ENCODE measurements at regions not wholly inside any gene's neighbourhood (a gene's known extent, or its start where the extent isn't known, plus 50 kb on each side); places are given as distances from the start of the nearest gene placed in this dataset.
"Not testable (repeated sequence)": the region's sequence is repeated elsewhere in the genome, so short reads cannot be mapped to it uniquely, and the experiment has no call there.

DNA sequence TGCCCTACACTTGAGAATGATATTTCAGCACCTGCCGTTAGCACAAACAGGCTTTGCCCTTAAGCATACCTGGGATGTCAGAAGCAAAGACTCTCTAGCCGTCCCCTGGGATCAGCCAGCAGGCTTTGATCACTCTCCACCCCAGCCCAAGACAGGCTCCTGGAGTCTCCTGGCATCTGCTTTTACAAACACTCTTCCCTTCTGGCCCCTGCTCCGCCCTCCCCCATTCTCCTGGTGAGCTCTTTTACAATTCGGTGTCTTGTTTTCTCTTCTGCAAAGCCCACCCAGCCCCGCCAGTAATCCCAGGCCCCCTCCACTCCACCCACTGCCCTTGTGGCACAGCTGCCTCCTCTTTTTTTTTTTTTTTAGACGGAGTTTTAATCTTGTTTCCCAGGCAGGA, 50.4 kb downstream of the KATNIP start:
- DNase-seq = no peak

DNA sequence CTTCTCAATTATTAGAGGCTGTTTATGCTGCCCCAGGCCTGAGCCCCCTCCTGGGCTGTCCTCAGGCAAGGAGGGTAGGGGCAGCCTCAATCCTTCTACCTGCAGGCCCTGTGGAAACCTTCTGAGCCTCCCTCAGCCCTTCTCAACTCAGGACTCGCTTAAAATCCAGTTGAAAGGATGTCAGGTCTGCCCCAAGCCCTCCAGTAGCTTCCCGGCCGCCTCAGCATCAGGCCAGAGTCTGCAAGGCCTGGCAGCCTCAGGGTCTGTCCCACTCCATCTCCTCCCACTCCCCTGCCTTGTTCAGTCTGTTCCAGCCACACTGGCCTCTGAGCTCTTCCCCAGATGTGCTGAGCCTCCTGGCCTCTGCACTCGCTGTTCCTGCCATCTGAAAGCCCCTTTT, 52.2 kb downstream of the KATNIP start:
- DNase-seq = no peak

DNA sequence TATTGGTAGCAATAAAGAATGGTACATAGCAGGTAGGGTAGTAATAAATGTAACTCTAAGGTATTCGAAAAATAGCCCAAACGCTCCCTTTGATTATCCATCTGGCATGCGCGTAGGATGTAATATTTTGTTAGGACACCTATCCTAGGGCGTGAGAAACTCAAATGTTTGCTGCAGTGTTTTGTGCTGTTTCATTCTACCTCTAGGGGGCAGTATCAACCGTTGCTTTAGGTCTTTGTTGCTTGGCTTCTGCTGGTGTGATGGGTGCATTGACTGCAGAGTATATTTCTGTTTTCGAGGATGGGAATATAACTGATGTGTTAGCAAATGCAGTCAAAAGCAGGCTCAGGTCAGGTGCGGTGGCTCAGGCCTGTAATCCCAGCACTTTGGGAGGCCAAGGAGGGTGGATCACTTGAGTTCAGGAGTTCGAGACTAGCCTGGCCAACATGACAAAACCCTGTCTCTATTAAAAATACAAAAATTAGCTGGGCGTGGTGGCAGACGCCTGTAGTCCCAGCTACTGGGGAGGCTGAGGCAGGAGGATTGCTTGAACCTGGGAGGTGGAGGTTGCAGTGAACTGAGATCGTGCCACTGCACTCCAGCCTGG, 55.7 kb downstream of the KATNIP start:
- not testable (repeated sequence) for DNase-seq

DNA sequence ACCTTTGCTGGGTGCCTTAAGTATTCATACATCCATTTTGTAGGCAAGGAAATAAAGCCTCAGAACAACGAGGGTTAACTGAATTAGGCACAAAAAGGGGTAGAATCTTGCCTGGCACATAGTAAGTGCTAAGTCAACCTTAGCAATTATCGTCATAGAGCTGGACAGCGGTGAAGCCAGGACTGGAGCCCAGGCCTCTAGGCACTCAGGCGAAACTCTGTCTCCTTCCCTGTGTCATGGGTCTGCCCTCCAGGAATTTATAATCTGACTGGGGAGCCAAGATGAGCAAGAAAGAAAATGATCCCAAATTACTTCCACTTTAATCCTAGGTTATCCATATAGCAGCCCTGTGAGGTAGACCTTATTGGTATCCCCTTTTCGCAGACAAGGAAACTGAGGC, 61.4 kb downstream of the KATNIP start:
- no peak for DNase-seq

DNA sequence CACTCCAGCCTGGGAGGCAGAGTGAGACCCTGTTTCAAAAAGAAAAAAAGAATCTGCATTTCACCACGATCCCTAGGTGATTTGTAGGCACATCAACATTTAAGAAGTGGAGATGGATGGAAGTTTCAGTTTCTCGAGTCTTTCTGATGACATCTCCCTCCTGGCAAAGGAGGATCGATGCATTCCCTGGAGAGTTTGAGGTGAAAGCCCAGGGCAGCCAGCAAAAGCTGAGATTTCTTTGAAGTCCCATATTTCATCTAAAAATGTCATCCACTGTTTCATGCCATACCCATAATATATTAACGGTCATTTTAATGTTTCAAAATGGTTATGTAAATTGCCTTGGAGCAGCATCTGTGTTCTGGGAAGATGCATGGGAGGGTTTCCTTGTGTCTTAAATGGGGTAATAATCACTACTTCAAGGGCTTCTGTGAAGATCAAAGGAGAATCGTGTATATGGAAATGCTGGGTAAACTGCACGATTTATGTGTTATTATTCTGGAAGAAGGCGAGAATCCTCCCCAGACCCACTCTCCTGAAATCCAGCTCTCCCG, 63.4 kb downstream of the KATNIP start:
- no peak for DNase-seq

DNA sequence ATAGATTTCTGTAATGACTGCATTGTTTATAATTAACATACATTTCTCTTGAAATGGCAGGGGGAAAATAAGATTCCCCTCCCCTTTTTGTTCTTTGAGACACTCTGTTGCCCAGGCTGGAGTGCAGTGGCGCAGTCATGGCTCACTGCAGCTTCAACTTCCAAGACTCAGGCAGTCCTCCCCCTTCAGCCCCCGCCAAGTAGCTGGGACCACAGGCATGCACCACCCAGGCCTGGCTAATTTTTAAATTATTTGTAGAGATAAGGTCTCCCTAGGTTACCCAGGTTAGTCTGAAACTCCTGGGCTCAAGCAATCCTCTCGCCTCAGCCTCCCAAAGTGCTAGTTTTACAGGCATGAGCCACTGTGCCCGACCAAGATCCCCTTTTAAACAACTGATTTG, 67.7 kb downstream of the KATNIP start:
- no peak for DNase-seq

DNA sequence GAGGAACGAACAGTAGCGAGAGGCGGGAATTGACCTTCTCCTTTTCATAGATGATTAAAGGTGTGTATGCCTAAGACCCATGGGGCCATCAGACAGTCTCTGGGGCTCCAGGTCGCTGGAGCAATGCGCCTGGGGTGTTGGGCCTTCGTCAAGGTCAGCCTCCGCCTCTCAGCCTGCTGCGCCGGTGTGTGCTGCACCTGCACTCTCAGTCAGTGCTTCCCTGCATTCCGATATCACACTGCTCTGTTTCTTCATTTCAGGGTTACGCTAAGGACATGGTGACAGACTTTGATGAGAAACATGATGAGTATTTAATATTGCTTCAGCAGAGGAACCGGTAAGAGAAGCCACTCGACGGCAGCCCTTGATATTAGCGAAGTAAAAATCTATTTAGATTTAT, 68.2 kb downstream of the KATNIP start:
- no peak for DNase-seq

DNA sequence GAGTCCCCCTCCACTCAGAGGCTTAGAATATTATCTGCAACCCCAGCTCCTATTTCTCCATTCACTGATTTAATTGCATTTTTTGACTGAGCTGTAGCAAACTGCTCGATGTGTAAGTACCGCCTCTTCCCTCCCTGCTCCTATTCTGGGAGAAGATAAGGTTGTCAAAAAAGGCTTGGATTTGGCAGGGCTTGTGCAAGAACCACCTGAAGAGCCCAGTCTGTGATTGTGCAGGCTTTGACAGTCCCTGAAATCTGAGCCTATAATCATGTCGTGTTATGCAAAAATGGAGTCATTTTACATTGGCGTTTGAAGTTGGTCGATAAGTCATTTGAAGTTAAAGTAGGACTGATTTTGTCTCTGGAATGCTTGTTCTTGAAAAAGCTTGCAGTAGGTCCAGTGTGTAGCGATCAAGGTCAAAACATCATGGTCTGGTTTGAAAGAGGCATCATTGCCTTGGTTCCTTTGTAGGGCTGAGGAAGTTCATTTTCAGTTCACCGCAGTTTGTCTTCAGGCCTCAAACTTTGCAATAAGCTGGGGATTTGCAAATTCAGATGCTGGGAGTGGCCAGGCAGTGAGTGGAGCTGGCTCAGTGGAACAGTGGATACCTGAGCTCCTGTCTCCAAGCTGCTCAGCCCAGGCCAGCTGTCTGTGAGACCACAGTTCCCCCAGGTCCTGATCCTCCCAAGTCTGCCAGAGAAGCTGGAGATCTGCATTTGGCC, 68.8 kb downstream of the KATNIP start:
- no peak for DNase-seq

DNA sequence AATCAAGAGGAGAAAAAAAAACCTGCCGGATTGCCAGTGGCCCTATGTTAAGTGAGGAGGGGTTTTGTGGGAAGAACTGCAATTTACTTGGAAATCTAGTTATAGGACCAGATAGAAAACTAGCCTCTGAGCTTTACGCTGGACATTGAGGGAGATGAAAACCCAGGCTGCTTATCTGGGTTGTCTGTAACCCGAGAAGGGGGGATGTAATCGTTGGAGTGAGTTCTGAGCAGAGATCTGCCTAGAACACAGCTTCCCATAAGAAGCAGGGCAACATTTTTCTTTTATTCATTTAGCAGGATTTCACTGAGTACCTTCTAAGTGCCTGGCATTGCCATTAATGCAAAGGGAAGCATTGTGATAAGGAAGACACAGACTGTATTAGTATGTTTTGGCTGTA, 70.6 kb downstream of the KATNIP start:
- no peak for DNase-seq

DNA sequence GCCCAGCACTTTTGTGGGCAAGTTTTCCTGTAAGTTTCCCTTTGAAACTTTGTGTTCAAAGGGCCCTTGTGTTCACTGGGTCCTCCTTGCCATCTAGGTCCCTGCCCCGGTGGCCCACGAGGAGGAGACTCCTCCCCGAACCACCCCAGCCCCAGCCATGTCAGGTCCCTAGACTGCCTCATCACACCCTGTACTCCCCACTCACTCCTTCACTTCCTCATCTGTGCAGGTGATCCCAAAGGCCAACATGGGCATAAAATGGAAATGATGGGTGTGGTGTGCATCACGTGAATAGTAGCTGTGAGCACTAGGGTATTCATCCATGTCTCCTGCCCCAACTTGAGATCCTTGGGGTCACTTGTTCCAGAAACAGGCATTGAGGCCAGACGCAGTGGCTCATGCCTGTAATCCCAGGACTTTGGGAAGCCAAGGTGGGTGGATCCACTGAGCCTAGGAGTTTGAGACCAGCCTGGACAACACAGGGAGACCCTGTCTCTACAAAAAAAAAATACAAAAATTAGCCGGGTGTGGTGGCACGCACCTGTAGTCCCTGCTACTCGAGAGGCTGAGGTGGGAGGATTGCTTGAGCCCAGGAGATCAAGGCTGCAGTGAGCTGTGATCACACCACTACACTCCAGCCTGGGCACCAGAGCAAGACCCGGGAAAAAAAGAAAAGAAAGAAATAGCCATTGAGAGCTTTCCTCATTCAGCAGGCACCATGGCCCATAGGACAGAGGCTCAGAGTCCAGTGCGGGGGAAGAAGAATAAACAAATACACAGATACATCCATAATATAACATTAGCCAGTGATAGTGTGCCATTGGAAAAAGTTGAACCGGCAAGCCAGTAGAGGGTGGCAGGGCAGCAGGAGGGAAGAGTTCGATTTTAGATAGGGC, 74.5 kb downstream of the KATNIP start:
- no peak for DNase-seq

DNA sequence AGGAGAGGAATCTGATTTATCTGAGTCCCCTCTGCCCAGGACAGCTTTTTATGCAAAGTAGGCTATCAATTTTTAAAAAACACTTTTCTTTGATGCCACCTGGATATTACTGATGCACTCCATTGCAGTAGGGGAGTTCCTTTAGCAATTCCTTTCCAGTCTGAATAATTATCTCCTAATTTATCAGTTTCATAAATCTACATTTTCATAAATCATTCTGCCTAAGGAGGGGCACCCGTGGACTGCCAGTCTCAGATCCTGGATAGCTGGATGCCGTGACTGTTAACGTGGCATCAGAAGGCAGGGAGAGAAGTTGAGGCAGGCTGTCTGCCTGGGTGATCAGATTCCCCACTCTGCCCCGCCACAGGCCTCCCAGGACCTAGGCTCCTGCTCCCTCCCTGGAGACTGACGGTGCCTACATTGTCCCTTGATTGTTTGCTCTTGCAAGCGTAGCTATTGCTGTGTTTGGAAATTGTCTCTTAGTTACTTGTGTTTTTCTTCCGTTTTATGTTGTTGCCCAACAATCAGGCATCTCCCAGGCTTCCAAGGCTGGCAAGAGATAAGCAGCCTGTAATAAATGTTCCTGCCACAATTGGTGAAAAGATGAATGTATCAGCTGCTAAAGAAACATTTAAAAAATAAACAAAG, 75.2 kb downstream of the KATNIP start:
- DNase-seq = no peak

DNA sequence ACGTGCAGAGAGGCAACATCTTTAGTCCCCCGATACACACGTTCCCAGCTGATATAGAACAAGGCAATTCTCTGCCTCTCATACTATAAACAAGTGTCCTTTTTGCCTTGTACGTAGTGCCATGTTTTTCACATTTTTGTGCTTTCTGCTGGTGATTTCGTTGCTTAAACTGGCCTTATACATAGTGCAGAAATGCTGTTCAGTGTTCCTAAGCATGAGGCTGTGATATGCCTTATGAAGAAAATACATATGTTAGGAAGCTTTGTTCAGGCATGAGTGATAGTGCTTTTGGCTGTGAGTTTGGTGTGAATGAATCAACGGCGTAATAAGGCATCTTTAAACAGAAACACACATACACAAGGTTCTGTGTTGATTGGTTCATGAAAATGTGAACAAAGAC, 77.2 kb downstream of the KATNIP start:
- DNase-seq = no peak

DNA sequence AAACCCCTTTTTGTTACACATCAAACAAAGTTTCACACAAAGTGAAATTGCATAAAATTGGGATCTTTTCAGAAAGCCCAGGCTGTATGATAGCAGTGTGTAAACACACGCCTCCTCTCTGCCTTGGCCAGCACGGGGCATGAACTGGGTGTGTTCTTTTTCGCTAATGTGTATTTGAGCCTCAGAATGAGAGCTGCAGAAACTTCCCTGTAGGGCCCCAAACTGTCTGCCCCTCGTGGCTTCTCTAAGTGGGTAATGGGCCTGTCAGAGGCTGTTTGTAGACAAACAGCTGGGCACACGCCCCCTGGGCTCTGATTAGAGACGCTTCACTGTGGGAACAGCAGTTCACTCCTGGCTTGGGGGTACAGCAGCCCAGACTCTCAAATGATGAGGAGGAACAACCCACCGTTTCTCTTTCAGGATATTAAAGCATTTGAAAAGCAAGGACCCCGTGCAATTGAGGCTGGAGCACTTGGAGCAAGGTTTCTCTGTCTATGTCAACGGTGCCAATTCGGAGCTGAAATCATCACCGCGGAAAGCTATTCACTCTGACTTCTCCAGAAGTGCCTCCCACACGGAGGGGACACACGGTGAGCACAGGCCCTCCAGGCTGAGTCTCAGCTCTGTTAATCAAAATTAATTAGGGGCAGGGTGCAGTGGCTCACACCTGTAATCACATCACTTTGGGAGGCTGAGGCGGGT, 78.4 kb downstream of the KATNIP start:
- DNase-seq = no peak

DNA sequence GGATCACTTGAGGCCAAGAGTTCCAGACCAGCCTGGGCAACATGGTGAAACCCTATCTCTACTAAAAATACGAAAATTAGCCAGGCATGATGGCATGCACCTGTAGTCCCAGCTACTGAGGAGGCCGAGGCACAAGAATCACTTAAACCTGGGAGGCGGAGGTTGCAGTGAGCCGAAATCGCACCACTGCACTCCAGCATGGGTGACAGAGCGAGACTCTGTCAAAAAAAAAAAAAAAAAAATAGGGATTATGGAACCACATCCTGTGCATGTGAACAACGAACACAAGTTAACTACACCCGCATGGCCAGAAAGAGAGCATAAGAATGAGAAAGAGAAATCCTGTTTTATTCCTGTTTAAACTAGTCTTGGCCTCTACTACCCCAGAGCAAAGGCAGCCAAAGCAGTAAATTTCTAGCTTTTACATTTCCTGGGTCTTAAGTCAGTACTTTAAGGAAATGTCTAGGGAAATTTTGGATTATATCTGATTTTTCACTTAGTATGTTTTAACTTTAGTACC, 79.1 kb downstream of the KATNIP start:
- DNase-seq = not testable (repeated sequence)

DNA sequence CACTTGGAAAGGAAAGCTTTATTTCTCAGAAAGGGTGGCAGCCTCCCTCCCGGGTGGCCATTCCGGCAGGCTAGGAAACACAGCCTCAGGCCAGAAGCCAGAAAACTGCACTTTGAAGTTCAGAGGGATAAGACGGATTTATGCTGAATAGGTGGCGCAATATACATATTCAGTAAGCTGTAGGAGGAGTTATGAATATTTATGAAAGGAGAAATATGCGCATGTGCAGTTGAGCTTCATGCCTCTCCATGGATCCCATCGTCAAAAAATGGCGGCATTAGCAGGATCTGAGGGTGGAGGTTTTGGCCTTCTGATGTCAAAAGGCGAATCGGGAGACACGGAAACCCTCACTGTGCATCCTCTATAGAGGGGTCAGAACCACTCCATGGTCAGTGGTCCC, 82.3 kb downstream of the KATNIP start:
- no peak for DNase-seq

DNA sequence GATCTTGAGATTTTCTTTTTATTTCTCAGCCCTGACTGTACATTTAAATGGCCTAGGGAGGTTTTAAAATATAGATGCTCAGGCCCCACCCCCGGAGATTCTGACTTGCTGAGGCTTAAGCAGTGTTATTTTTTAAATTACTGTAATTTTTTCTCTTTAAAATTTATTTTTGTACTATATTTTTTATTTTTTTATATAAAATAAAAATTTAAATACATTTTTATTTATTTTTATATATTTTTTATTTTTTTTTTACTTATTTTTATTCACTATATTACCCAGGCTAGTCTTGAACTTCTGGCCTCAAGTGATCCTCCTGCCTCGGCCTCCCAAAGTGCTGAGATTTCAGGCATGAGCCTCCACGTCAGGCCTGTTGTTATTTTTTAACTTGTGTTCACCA, 83.3 kb downstream of the KATNIP start:
- DNase-seq = no peak

DNA sequence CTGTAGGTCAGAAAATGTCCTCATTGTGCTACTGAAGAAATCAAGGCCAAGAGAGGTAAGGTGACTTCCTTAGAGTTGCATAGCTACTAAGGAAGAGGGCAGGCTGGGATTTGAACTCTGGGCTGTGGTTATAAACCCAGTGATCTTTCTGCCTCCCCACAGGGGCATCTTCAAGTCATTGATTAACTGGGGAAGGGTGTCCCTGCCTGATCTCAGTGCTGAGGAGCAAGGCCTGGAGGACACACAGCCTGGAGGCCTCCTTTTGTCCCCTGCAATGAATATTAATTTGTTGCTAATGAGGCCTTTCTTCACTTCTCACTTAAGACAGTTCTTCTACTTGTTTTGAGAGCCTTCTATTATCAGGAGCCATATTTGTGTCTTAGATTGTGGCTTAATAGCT, 83.8 kb downstream of the KATNIP start:
- DNase-seq = no peak

DNA sequence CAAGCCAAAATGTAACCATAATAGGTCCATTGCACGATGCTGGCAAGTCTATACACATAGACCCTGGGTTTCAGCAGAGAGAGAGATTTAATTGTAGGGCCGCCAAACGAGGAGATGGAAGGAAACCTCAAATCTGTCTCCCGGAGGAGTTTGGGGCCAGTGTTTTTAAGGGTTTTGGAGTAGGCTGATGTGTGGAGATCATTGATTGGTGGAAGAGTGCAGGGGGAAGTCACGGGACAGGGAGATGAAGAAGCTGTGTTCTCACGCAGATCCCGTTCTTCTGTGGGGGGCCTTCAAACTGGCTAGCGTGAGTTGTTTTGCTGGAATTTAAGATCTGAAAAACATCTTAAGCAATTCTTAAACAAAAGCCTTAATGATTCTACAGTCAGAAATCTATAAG, 84.8 kb downstream of the KATNIP start:
- DNase-seq = no peak

DNA sequence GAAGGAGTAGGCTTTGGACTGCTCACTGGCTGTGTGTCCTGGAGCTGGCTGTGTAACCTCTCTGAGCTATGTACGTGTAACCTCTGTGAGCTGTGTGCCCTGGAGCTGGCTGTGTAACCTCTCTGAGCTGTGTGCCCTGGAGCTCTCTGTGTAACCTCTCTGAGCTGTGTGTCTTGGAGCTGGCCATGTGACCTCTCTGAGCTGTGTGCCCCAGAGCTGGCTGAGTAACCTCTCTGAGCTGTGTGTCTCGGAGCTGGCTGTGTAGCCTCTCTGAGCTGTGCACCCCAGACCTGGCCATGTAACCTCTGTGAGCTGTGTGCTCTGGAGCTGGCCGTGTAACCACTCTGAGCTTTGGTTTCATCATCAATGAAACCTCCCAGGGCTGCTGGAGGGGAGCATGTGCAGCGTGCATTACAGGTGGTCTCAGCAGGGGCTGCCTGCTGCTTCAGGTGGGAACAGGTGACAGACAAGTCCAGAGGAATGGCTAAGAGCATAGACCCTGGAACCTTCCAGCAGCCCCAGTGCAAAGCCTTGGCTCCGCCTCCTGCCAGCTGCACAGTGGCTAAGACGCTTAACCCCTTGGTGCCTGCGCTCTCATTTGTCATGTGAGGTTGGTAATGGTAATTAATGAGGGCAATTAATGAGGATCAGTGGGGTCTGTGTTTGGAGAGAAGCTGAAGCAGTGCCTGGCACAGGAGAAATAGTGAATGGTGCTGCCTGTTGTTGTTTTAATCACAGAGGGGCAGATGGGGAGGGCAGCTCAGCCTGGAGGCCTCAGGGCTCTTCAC, 86.7 kb downstream of the KATNIP start:
- DNase-seq = no peak

DNA sequence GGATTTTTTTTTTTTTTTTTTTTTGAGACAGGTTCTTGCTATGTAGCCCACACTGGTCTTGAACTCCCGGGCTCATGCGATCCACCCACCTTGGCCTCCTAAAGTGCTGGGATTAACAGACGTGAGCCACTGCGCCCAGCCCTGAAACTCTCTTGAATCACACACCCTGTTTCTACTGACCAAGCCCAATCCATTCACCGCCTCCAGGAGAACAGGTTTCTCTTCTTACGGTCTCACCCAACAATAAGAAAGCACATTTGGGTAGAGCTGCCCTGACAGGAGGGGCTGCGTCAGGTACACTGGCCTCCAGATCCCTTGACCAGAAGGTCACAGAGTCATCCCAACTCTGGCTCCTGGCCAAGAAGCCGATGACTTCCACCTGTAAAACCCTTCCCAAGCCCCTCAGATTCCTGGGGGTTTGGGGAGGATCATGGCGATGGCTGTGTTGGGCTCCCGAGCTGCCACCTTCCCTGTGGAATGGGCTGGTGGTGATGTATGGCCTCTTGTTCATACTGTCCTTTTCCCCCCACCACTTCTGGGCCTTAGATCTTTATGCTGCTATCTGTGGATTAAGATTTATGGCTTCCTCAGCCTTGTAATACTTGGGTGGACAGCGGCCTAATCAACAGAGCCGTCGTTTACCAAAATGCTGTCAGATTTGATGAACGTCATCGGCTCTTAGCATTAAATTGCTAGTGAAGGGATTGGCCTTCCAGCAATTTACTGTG, 89.1 kb downstream of the KATNIP start:
- DNase-seq = no peak
